K562 (cell line): ENCODE measurements at regions not wholly inside any gene's neighbourhood (a gene's known extent, or its start where the extent isn't known, plus 50 kb on each side); places are given as distances from the start of the nearest gene placed in this dataset.

ENCODE experiments used
- ZC3H11A ChIP-seq: IDR thresholded peaks from 2 replicates; pipeline ENCODE4 v1.6.1; 2012; ENCODE audit warnings: low read depth, low read length, improper control_type of control experiment
- ZNF740 ChIP-seq, 3 experiments: fragments of 200-800 bp in 1 of 3; sonication (Bioruptor generic) in 1 of 3; sonication (generic) in 1 of 3; formaldehyde crosslinking in 1 of 3; IDR thresholded peaks; 2 replicates each; pipeline versions ENCODE4 v1.6.1 to v1.8.0; 2016 to 2022; ENCODE audit warnings: mild to moderate bottlenecking in 2 of 3, missing compliant biosample characterization in 2 of 3, missing genetic modification characterization in 2 of 3, missing genetic modification reagents in 1 of 3
- TF ChIP-seq, protein P1 (sequence below): sonication (generic); formaldehyde crosslinking; IDR thresholded peaks from 2 replicates; pipeline ENCODE4 v1.8.0; 2022; ENCODE audit warnings: mild to moderate bottlenecking, missing genetic modification reagents, borderline replicate concordance
- TF ChIP-seq, protein P2 (sequence below), 2 experiments: fragments of 450-650 bp; formaldehyde crosslinking in 1 of 2; IDR thresholded peaks; 2 replicates each; pipeline versions ENCODE4 v1.4.0 to v1.6.1; 2014 to 2020; ENCODE audit warnings: mild to moderate bottlenecking in 2 of 2, borderline replicate concordance in 1 of 2, low read depth in 1 of 2
- TF ChIP-seq, protein P3 (sequence below): sonication (generic); formaldehyde crosslinking; IDR thresholded peaks from 2 replicates; pipeline ENCODE4 v1.4.0; 2020; ENCODE audit warnings: mild to moderate bottlenecking, missing genetic modification reagents

- TF ChIP-seq, protein P1, sequence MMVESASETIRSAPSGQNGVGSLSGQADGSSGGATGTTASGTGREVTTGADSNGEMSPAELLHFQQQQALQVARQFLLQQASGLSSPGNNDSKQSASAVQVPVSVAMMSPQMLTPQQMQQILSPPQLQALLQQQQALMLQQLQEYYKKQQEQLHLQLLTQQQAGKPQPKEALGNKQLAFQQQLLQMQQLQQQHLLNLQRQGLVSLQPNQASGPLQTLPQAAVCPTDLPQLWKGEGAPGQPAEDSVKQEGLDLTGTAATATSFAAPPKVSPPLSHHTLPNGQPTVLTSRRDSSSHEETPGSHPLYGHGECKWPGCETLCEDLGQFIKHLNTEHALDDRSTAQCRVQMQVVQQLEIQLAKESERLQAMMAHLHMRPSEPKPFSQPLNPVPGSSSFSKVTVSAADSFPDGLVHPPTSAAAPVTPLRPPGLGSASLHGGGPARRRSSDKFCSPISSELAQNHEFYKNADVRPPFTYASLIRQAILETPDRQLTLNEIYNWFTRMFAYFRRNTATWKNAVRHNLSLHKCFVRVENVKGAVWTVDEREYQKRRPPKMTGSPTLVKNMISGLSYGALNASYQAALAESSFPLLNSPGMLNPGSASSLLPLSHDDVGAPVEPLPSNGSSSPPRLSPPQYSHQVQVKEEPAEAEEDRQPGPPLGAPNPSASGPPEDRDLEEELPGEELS (CRISPR knock-in tag), result no peak
- TF ChIP-seq, protein P2, sequence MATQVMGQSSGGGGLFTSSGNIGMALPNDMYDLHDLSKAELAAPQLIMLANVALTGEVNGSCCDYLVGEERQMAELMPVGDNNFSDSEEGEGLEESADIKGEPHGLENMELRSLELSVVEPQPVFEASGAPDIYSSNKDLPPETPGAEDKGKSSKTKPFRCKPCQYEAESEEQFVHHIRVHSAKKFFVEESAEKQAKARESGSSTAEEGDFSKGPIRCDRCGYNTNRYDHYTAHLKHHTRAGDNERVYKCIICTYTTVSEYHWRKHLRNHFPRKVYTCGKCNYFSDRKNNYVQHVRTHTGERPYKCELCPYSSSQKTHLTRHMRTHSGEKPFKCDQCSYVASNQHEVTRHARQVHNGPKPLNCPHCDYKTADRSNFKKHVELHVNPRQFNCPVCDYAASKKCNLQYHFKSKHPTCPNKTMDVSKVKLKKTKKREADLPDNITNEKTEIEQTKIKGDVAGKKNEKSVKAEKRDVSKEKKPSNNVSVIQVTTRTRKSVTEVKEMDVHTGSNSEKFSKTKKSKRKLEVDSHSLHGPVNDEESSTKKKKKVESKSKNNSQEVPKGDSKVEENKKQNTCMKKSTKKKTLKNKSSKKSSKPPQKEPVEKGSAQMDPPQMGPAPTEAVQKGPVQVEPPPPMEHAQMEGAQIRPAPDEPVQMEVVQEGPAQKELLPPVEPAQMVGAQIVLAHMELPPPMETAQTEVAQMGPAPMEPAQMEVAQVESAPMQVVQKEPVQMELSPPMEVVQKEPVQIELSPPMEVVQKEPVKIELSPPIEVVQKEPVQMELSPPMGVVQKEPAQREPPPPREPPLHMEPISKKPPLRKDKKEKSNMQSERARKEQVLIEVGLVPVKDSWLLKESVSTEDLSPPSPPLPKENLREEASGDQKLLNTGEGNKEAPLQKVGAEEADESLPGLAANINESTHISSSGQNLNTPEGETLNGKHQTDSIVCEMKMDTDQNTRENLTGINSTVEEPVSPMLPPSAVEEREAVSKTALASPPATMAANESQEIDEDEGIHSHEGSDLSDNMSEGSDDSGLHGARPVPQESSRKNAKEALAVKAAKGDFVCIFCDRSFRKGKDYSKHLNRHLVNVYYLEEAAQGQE (IDR thresholded peaks at IDR 0.05; ENCODE audit: borderline replicate concordance), result no peak
- TF ChIP-seq, protein P2 (CRISPR knock-in tag; IDR thresholded peaks at IDR 0.05; ENCODE audit: low read depth), result no peak
- TF ChIP-seq, protein P3, sequence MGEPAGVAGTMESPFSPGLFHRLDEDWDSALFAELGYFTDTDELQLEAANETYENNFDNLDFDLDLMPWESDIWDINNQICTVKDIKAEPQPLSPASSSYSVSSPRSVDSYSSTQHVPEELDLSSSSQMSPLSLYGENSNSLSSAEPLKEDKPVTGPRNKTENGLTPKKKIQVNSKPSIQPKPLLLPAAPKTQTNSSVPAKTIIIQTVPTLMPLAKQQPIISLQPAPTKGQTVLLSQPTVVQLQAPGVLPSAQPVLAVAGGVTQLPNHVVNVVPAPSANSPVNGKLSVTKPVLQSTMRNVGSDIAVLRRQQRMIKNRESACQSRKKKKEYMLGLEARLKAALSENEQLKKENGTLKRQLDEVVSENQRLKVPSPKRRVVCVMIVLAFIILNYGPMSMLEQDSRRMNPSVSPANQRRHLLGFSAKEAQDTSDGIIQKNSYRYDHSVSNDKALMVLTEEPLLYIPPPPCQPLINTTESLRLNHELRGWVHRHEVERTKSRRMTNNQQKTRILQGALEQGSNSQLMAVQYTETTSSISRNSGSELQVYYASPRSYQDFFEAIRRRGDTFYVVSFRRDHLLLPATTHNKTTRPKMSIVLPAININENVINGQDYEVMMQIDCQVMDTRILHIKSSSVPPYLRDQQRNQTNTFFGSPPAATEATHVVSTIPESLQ, result no peak
- TF ChIP-seq ZNF740 (CRISPR knock-in tag; IDR thresholded peaks at IDR 0.05), result no peak
- no peak for TF ChIP-seq ZNF740 (tag; IDR thresholded peaks at IDR 0.05)
- TF ChIP-seq ZC3H11A, result no peak
Measured at GRCh38 chrX:44778254-44778653, 65.6 kb upstream of the DUSP21 start.
